ENCODE measurements at regions not wholly inside any gene's neighbourhood (a gene's known extent, or its start where the extent isn't known, plus 50 kb on each side); places are given as distances from the start of the nearest gene placed in this dataset.

DNA sequence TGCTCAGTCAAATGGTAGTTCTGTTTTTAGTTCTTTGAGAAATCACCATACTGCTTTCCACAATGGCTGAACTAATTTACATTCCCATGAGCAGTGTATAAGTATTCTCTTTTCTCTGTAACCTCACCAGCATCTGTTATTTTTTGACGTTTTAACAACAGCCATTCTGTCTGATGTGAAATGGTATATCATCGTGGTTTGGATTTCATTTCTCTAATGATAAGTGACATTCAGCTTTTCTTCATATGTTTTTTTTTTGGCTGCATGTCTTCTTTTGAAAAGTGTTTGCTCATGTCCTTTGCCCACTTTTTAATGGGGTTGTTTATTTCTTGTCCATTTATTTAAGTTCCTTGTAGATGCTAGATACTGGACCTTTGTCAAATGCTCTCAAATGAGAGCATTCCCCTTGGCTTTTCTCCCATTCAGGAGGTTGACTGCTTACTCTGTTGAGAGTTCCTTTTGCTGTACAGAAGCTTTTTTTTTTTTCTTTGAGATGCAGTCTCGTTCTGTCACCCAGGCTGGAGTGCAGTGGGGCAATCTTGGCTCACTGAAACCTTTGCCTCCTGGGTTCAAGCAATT is 58.7 kb upstream of the RGMB start:
- no peak for TF ChIP-seq EZH2 (IDR thresholded peaks at IDR 0.05; ENCODE audit: insufficient read depth, poor library complexity, severe bottlenecking)
- TF ChIP-seq EZH2phosphoT487 (IDR thresholded peaks at IDR 0.05; ENCODE audit: insufficient read depth, low read depth): no peak

Data from GM23248 (cell line).